Neuronal stem cell (in vitro differentiated cells): ENCODE measurements at regions not wholly inside any gene's neighbourhood (a gene's known extent, or its start where the extent isn't known, plus 50 kb on each side); places are given as distances from the start of the nearest gene placed in this dataset.

Experiments
- DNase-seq: peaks from one replicate; pipeline ENCODE4 v3.0.0-alpha.2; 2013; ENCODE audit warnings: low spot score
- H2AFZ ChIP-seq: one replicate; pipeline ENCODE4 v1.6.1; 2013; ENCODE audit warnings: mild to moderate bottlenecking, low read length, inconsistent platforms
- H2AK5ac ChIP-seq: 2 replicates; pipeline ENCODE4 v1.6.1; 2013; ENCODE audit warnings: low read depth, mild to moderate bottlenecking, inconsistent platforms, low read length, moderate library complexity, mixed read lengths
- H2BK120ac ChIP-seq: 2 replicates; pipeline ENCODE4 v1.6.1; 2013; ENCODE audit warnings: low read depth, mild to moderate bottlenecking, inconsistent platforms, low read length, moderate library complexity, mixed read lengths
- H2BK12ac ChIP-seq: one replicate; pipeline ENCODE4 v1.6.1; 2013; ENCODE audit warnings: low read length, inconsistent platforms
- H2BK15ac ChIP-seq: 2 replicates; pipeline ENCODE4 v1.6.1; 2013; ENCODE audit warnings: mild to moderate bottlenecking, low read length, inconsistent platforms, mixed read lengths
- H2BK5ac ChIP-seq: one replicate; pipeline ENCODE4 v1.6.1; 2013; ENCODE audit warnings: inconsistent platforms, mild to moderate bottlenecking, low read length, moderate library complexity
- H3K14ac ChIP-seq: one replicate; pipeline ENCODE4 v1.6.1; 2013; ENCODE audit warnings: low read length, inconsistent platforms
- H3K18ac ChIP-seq: 2 replicates; pipeline ENCODE4 v1.6.1; 2013; ENCODE audit warnings: low read length, inconsistent platforms
- H3K23ac ChIP-seq: 2 replicates; pipeline ENCODE4 v1.6.1; 2013; ENCODE audit warnings: low read depth, mild to moderate bottlenecking, mixed read lengths, low read length, inconsistent platforms; ENCODE audit not compliant: poor library complexity
- H3K27ac ChIP-seq: replicated peaks from 3 replicates; pipeline ENCODE4 v1.5.1; 2013; ENCODE audit warnings: low read length, inconsistent platforms
- H3K27me3 ChIP-seq, 3 experiments: 2 replicates each; pipeline ENCODE4 v1.6.1; 2013; ENCODE audit warnings: low read length in 3 of 3, mild to moderate bottlenecking in 2 of 3, inconsistent platforms in 1 of 3, low read depth in 1 of 3, mixed read lengths in 1 of 3, moderate library complexity in 1 of 3; ENCODE audit not compliant: control insufficient read depth in 3 of 3, insufficient read depth in 3 of 3
- H3K36me3 ChIP-seq, 2 donors: replicated peaks in 1 of 2; 2 replicates each; pipeline ENCODE4 v1.6.1; 2013; ENCODE audit warnings: low read length in 2 of 2; ENCODE audit not compliant: control insufficient read depth in 2 of 2, insufficient read depth in 2 of 2
- H3K4ac ChIP-seq: 2 replicates; pipeline ENCODE4 v1.6.1; 2013; ENCODE audit warnings: inconsistent platforms, mild to moderate bottlenecking, low read length, moderate library complexity
- H3K4me1 ChIP-seq, 2 donors: 1 replicate in 1 of 2; 2 replicates in 1 of 2; pipeline ENCODE4 v1.6.1; 2013; ENCODE audit warnings: low read length in 2 of 2, low read depth in 1 of 2; ENCODE audit not compliant: control insufficient read depth in 2 of 2, insufficient read depth in 1 of 2
- H3K4me2 ChIP-seq: one replicate; pipeline ENCODE4 v1.6.1; 2013; ENCODE audit warnings: mild to moderate bottlenecking, low read length, inconsistent platforms; ENCODE audit not compliant: insufficient read depth, poor library complexity, severe bottlenecking
- H3K4me3 ChIP-seq, 2 donors: 2 replicates each; pipeline ENCODE4 v1.5.1; 2013; ENCODE audit warnings: low read length in 2 of 2, mild to moderate bottlenecking in 2 of 2, inconsistent platforms in 1 of 2, moderate library complexity in 1 of 2
- H3K79me1 ChIP-seq: one replicate; pipeline ENCODE4 v1.6.1; 2013; ENCODE audit warnings: low read depth, mild to moderate bottlenecking, inconsistent platforms, low read length, moderate library complexity
- H3K9ac ChIP-seq: one replicate; pipeline ENCODE4 v1.6.1; 2013; ENCODE audit warnings: mild to moderate bottlenecking, low read depth, low read length, inconsistent platforms; ENCODE audit not compliant: poor library complexity
- H3K9me3 ChIP-seq, 2 donors: replicated peaks in 1 of 2; 2 replicates each; pipeline versions ENCODE3 to v1.6.1; 2013; ENCODE audit warnings: low read length in 2 of 2, mild to moderate bottlenecking in 2 of 2, inconsistent platforms in 1 of 2, low read depth in 1 of 2, mixed read lengths in 1 of 2, moderate library complexity in 1 of 2; ENCODE audit not compliant: control insufficient read depth in 2 of 2, insufficient read depth in 1 of 2
- H4K8ac ChIP-seq: one replicate; pipeline ENCODE4 v1.6.1; 2013; ENCODE audit warnings: low read depth, mild to moderate bottlenecking, inconsistent platforms, low read length, moderate library complexity
- H4K91ac ChIP-seq: one replicate; pipeline ENCODE4 v1.6.1; 2013; ENCODE audit warnings: low read length, low read depth, mild to moderate bottlenecking, inconsistent platforms; ENCODE audit not compliant: poor library complexity
- WGBS, 2 donors: extraction: QIAGEN DNeasy Blood & Tissue Kit; methylation state at CpG; one replicate each; pipeline ENCODE4 v1.1.7; 2013; ENCODE audit warnings: missing lambda C conversion rate in 2 of 2, mixed read lengths in 1 of 2; ENCODE audit not compliant: insufficient read length in 2 of 2, insufficient replicate concordance in 1 of 2; ENCODE audit errors: extremely low coverage in 2 of 2; 5-methylcytosine and 5-hydroxymethylcytosine counted together

- no peak overlapping the region for H2BK5ac ChIP-seq
- H3K4me2 ChIP-seq, result no peak overlapping the region
- peaks cover 2% of the 10 kb centered on the region for H3K79me1 ChIP-seq
- no peak overlapping the region for H2BK120ac ChIP-seq
- no peak overlapping the region for H3K4me3 ChIP-seq
- WGBS, 2 donors, result no CpG with 5 or more reads among the region's 3 CpGs
- H4K8ac ChIP-seq, result no peak overlapping the region
- H3K36me3 ChIP-seq, result no peaks in the 10 kb centered on the region
- peaks cover 0 to 3% of the 10 kb centered on the region in 2 donors for H3K9me3 ChIP-seq
- no peak overlapping the region for H3K9ac ChIP-seq
- H3K27me3 ChIP-seq, result no peaks in the 10 kb centered on the region
- no peak overlapping the region for H3K18ac ChIP-seq
- no peak for DNase-seq
- H2AFZ ChIP-seq, result no peak overlapping the region
- no peak overlapping the region for H4K91ac ChIP-seq
- H3K4ac ChIP-seq, result no peak overlapping the region
- no peak overlapping the region for H3K27ac ChIP-seq
- H2AK5ac ChIP-seq, result no peak overlapping the region
- H2BK12ac ChIP-seq, result no peak overlapping the region
- no peaks in the 10 kb centered on the region for H3K4me1 ChIP-seq
- no peak overlapping the region for H3K23ac ChIP-seq
- H3K14ac ChIP-seq, result no peak overlapping the region
- no peak overlapping the region for H2BK15ac ChIP-seq
These were observed 96.4 kb downstream of the SYNE3 start for GRCh38 chr14:95420060-95420459.

- H3K9ac ChIP-seq, result no peak overlapping the region
- no peak overlapping the region for H3K18ac ChIP-seq
- peak overlapping the region; percentile 18 for H3K23ac ChIP-seq
- no peak overlapping the region for H2BK15ac ChIP-seq
- H3K9me3 ChIP-seq, result peaks cover 0 to 3% of the 10 kb centered on the region in 2 donors
- peak overlapping the region in 1 of 2 donors; percentile 37 for H3K4me3 ChIP-seq
- no CpG with 5 or more reads among the region's 4 CpGs for WGBS, 2 donors
- no peaks in the 10 kb centered on the region for H3K4me1 ChIP-seq
- no peaks in the 10 kb centered on the region for H3K27me3 ChIP-seq
- no peak overlapping the region for H4K8ac ChIP-seq
- H2AK5ac ChIP-seq, result no peak overlapping the region
- H2AFZ ChIP-seq, result no peak overlapping the region
- peaks cover 2% of the 10 kb centered on the region for H3K79me1 ChIP-seq
- no peak overlapping the region for H3K4ac ChIP-seq
- H3K14ac ChIP-seq, result no peak overlapping the region
- DNase-seq, result no peak
- no peak overlapping the region for H4K91ac ChIP-seq
- H3K36me3 ChIP-seq, result no peaks in the 10 kb centered on the region
- H2BK12ac ChIP-seq, result peak overlapping the region; percentile 48
- H2BK5ac ChIP-seq, result no peak overlapping the region
- H3K27ac ChIP-seq, result no peak overlapping the region
- no peak overlapping the region for H3K4me2 ChIP-seq
- H2BK120ac ChIP-seq, result no peak overlapping the region
These were observed 96.9 kb downstream of the SYNE3 start for GRCh38 chr14:95419569-95419968.

GRCh38 chr14:95418858-95419257 is 97.6 kb downstream of the SYNE3 start:
- Histone ChIP-seq H2BK12ac (no peak overlapping the region), H3K9ac (no peak overlapping the region), H2BK5ac (no peak overlapping the region), H4K91ac (no peak overlapping the region), H3K4me2 (no peak overlapping the region), H3K27me3 (peaks cover 0 to 2% (median 0%) of the 10 kb centered on the region in 3 experiments), H3K14ac (no peak overlapping the region), H3K36me3 (no peaks in the 10 kb centered on the region), H3K79me1 (peaks cover 2% of the 10 kb centered on the region), H3K4me3 (peak overlapping the region in 1 of 2 donors; percentile 12), H3K4me1 (no peaks in the 10 kb centered on the region), H2BK15ac (no peak overlapping the region), H4K8ac (no peak overlapping the region), H3K27ac (no peak overlapping the region), H2AFZ (no peak overlapping the region), H3K9me3 (peaks cover 0 to 3% of the 10 kb centered on the region in 2 donors), H2AK5ac (no peak overlapping the region), H2BK120ac (no peak overlapping the region), H3K18ac (no peak overlapping the region), H3K4ac (no peak overlapping the region), H3K23ac (no peak overlapping the region)
- no CpG with 5 or more reads among the region's 3 CpGs for WGBS, 2 donors
- no peak for DNase-seq

- H2BK15ac ChIP-seq, result no peak overlapping the region
- peak overlapping the region; percentile 61 for H3K23ac ChIP-seq
- H3K9ac ChIP-seq, result peak overlapping the region; percentile 10
- no peak overlapping the region for H2BK12ac ChIP-seq
- no peak overlapping the region for H3K4me2 ChIP-seq
- no peak for DNase-seq
- no peak overlapping the region for H3K14ac ChIP-seq
- H2BK5ac ChIP-seq, result no peak overlapping the region
- H3K4me3 ChIP-seq, result peak overlapping the region in 1 of 2 donors; percentile 34
- no peak overlapping the region for H2AFZ ChIP-seq
- peak overlapping the region; percentile 20 for H3K18ac ChIP-seq
- no peak overlapping the region for H2BK120ac ChIP-seq
- H3K36me3 ChIP-seq, result no peaks in the 10 kb centered on the region
- H3K9me3 ChIP-seq, result no peaks in the 10 kb centered on the region
- H2AK5ac ChIP-seq, result peak overlapping the region; percentile 40
- peaks cover 2% of the 10 kb centered on the region for H3K79me1 ChIP-seq
- H4K8ac ChIP-seq, result no peak overlapping the region
- no peak overlapping the region for H4K91ac ChIP-seq
- no CpG with 5 or more reads among the region's 7 CpGs for WGBS, 2 donors
- H3K4me1 ChIP-seq, result no peaks in the 10 kb centered on the region
- H3K4ac ChIP-seq, result no peak overlapping the region
- H3K27me3 ChIP-seq, result peaks cover 0 to 8% (median 0%) of the 10 kb centered on the region in 3 experiments
- no peak overlapping the region for H3K27ac ChIP-seq
These were observed 97.8 kb upstream of the CLMN start for GRCh38 chr14:95417492-95417891.
